Fibroblast of lung (primary cell): ENCODE measurements at regions not wholly inside any gene's neighbourhood (a gene's known extent, or its start where the extent isn't known, plus 50 kb on each side); places are given as distances from the start of the nearest gene placed in this dataset.

Experiments
- DNase-seq, 2 donors: peaks; one replicate each; pipeline versions ENCODE4 v3.0.0 to v3.0.0-alpha.2; 2010; ENCODE audit warnings: low read depth in 2 of 2
- H2AFZ ChIP-seq: 2 replicates; pipeline ENCODE4 v1.5.1; 2012; ENCODE audit warnings: low read length, control low read depth, inconsistent platforms
- H3K27ac ChIP-seq: 2 replicates; pipeline ENCODE4 v1.5.1; 2011; ENCODE audit warnings: low read length, control low read depth; ENCODE audit not compliant: insufficient read depth
- H3K27me3 ChIP-seq: 2 replicates; pipeline ENCODE4 v1.5.1; 2011; ENCODE audit warnings: mild to moderate bottlenecking, low read length; ENCODE audit not compliant: control insufficient read depth, insufficient read depth
- H3K36me3 ChIP-seq: 2 replicates; pipeline ENCODE4 v1.5.1; 2011; ENCODE audit warnings: low read length; ENCODE audit not compliant: control insufficient read depth, insufficient read depth
- H3K4me1 ChIP-seq: 2 replicates; pipeline ENCODE4 v1.5.1; 2011; ENCODE audit warnings: low read length; ENCODE audit not compliant: control insufficient read depth, insufficient read depth; ENCODE audit errors: extremely low read depth
- H3K4me2 ChIP-seq: 2 replicates; pipeline ENCODE4 v1.5.1; 2011; ENCODE audit warnings: low read length, control low read depth; ENCODE audit not compliant: insufficient read depth; ENCODE audit errors: extremely low read depth
- H3K4me3 ChIP-seq, 4 experiments: fragments of 200-600 bp in 1 of 4; sonication (generic) in 1 of 4; replicated peaks in 1 of 4; 2 replicates each; pipeline ENCODE4 v1.5.1; 2011 to 2016; ENCODE audit warnings: low read length in 4 of 4, low read depth in 3 of 4, mild to moderate bottlenecking in 3 of 4, control low read depth in 2 of 4, inconsistent platforms in 1 of 4, mixed read lengths in 1 of 4; ENCODE audit not compliant: insufficient read depth in 1 of 4; ENCODE audit errors: control extremely low read depth in 1 of 4
- H3K79me2 ChIP-seq: 2 replicates; pipeline ENCODE4 v1.5.1; 2012; ENCODE audit warnings: mild to moderate bottlenecking, low read length, inconsistent platforms; ENCODE audit not compliant: control insufficient read depth, insufficient read depth
- H3K9ac ChIP-seq: 2 replicates; pipeline ENCODE4 v1.5.1; 2011; ENCODE audit warnings: mild to moderate bottlenecking, low read length, control low read depth; ENCODE audit not compliant: insufficient read depth
- H3K9me3 ChIP-seq: 2 replicates; pipeline ENCODE4 v1.5.1; 2012; ENCODE audit warnings: low read depth, low read length; ENCODE audit not compliant: control insufficient read depth, insufficient read depth
- H4K20me1 ChIP-seq: 2 replicates; pipeline ENCODE4 v1.5.1; 2011; ENCODE audit warnings: low read length; ENCODE audit not compliant: control insufficient read depth, insufficient read depth; ENCODE audit errors: extremely low read depth
- EZH2 ChIP-seq: IDR thresholded peaks from 2 replicates; pipeline ENCODE4 v1.5.1; 2012; ENCODE audit warnings: low read length, control low read depth, mild to moderate bottlenecking; ENCODE audit errors: missing control alignments
- TF ChIP-seq, protein P1 (sequence below), 2 donors: IDR thresholded peaks in 1 of 2; conservative IDR thresholded peaks in 1 of 2; 1 replicate in 1 of 2; 2 replicates in 1 of 2; pipeline ENCODE4 v1.5.1; 2011 to 2012; ENCODE audit warnings: low read length in 2 of 2, control low read depth in 1 of 2, inconsistent platforms in 1 of 2, low read depth in 1 of 2, mild to moderate bottlenecking in 1 of 2

DNA sequence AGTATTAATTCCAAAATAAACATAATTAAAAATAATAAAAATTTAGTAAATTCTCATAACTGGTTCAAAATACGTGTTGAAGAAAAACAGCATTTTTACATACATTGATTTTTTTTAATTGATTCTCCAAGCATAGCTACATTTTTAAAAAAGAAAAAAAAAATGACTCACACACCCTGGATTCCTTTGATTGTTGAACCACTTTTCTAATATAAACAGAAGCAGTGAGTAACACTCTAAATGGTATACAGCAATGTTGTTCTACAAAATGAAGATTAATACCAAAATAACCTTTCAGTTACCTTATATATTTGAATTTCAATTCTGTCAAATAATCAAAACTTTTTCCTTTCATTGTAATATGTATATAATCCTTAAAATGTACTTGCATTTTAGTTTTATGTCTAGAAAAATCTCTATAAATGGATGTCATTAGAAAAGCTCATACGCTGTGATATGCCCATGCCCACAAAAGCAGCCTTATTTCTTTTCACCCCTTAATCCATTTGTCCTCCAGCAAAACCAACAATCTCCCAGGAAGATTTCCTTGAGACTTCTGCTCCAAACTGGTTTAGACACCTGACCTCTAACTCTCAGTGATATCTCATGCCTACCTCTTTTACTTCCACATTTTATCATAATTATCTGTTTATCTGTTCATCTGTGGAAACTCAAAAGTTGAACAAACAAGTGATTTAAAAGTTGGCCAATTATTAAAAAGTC is 246.4 kb upstream of the NR5A2 start:
- Histone ChIP-seq H3K79me2 (no peaks in the 10 kb centered on the region), H3K36me3 (no peaks in the 10 kb centered on the region), H3K4me1 (peaks cover 4% of the 10 kb centered on the region), H2AFZ (no peak overlapping the region), H3K27ac (no peak overlapping the region), H3K9ac (no peak overlapping the region), H3K9me3 (no peaks in the 10 kb centered on the region), H4K20me1 (no peaks in the 10 kb centered on the region), H3K4me2 (no peak overlapping the region), H3K27me3 (no peaks in the 10 kb centered on the region), H3K4me3 (no peak overlapping the region)
- peak; percentile 60 to 61 for DNase-seq
- TF ChIP-seq, protein P1, sequence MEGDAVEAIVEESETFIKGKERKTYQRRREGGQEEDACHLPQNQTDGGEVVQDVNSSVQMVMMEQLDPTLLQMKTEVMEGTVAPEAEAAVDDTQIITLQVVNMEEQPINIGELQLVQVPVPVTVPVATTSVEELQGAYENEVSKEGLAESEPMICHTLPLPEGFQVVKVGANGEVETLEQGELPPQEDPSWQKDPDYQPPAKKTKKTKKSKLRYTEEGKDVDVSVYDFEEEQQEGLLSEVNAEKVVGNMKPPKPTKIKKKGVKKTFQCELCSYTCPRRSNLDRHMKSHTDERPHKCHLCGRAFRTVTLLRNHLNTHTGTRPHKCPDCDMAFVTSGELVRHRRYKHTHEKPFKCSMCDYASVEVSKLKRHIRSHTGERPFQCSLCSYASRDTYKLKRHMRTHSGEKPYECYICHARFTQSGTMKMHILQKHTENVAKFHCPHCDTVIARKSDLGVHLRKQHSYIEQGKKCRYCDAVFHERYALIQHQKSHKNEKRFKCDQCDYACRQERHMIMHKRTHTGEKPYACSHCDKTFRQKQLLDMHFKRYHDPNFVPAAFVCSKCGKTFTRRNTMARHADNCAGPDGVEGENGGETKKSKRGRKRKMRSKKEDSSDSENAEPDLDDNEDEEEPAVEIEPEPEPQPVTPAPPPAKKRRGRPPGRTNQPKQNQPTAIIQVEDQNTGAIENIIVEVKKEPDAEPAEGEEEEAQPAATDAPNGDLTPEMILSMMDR (conservative IDR thresholded peaks at IDR 0.05 in 1 of 2, IDR thresholded peaks at IDR 0.05 in 1 of 2; ENCODE audit: low read depth in 1 of 2, low read length in 2 of 2), result no peak
- no peak for TF ChIP-seq EZH2

GRCh38 chr1:199784138-199784895 is 243.2 kb upstream of the NR5A2 start:
- Histone ChIP-seq H3K9ac (no peak overlapping the region), H3K27me3 (no peaks in the 10 kb centered on the region), H3K4me3 (no peak overlapping the region), H3K27ac (no peak overlapping the region), H3K4me2 (peak overlapping the region; percentile 13), H3K36me3 (no peaks in the 10 kb centered on the region), H3K9me3 (no peaks in the 10 kb centered on the region), H3K79me2 (no peaks in the 10 kb centered on the region), H4K20me1 (no peaks in the 10 kb centered on the region), H2AFZ (no peak overlapping the region), H3K4me1 (peaks cover 4% of the 10 kb centered on the region)
- TF ChIP-seq, protein P1 (conservative IDR thresholded peaks at IDR 0.05 in 1 of 2, IDR thresholded peaks at IDR 0.05 in 1 of 2; ENCODE audit: low read depth in 1 of 2, low read length in 2 of 2), result no peak
- no peak for TF ChIP-seq EZH2
- DNase-seq, result peak; percentile 30 to 68

DNA sequence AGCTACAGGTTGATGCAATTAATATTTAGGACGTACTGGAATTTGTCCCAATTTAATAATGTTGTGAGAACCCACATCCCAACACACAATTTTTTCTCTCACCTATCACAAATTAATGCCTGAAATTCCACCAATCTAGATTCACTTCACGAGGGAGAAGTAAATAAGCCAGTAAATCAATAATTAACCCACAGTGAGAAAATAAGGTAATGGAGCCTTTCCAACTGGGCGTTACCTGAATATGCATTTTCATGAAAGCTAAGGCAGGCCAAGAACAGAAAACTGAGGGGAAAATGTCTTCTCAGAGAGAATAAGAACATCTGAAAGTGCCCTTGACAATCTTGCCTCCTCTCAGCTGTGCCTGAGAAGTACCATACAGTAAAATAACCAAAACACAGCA is 240.8 kb upstream of the NR5A2 start:
- H2AFZ ChIP-seq, result no peak overlapping the region
- DNase-seq, result no peak
- no peaks in the 10 kb centered on the region for H3K36me3 ChIP-seq
- no peak overlapping the region for H3K4me2 ChIP-seq
- no peaks in the 10 kb centered on the region for H3K27me3 ChIP-seq
- no peaks in the 10 kb centered on the region for H4K20me1 ChIP-seq
- no peak overlapping the region for H3K9ac ChIP-seq
- H3K4me1 ChIP-seq, result peaks cover 4% of the 10 kb centered on the region
- H3K9me3 ChIP-seq, result no peaks in the 10 kb centered on the region
- H3K79me2 ChIP-seq, result no peaks in the 10 kb centered on the region
- H3K27ac ChIP-seq, result no peak overlapping the region
- TF ChIP-seq, protein P1 (conservative IDR thresholded peaks at IDR 0.05 in 1 of 2, IDR thresholded peaks at IDR 0.05 in 1 of 2; ENCODE audit: low read depth in 1 of 2, low read length in 2 of 2), result no peak
- no peak for TF ChIP-seq EZH2
- H3K4me3 ChIP-seq, result no peak overlapping the region
